ENCODE measurements at regions not wholly inside any gene's neighbourhood (a gene's known extent, or its start where the extent isn't known, plus 50 kb on each side); places are given as distances from the start of the nearest gene placed in this dataset.

DNA sequence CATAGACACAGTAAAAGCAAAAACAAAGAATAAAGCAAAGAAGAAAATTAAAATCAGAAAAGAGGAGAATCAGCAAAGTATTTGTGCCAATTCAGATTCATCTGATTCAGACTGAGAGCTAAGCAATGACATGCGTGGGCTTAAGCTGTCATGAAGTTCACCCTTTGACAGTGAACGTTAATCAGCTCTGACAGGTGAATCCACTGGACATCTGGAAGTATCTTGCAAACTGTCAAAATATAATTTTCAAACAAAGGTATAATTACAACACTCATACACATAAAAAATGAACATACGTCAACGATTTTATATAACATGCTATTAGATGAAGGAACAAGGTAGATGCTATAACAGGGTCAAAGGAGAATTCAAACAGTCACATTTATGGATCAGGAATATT lies 596.3 kb upstream of the SALL1 start:
- no peak overlapping the region for H3K4me3 ChIP-seq
- 59 to 67% methylated on average over 4 of the region's 4 CpGs for WGBS, 2 donors
- intact Hi-C loops (cut with DNase I) = no loop called here
- H3K27me3 ChIP-seq = no peaks in the 10 kb centered on the region
- DNase-seq (no peak), ATAC-seq (no peak)
- TF ChIP-seq POLR2A (IDR thresholded peaks at IDR 0.05) = no peak
- TF ChIP-seq, protein P1, sequence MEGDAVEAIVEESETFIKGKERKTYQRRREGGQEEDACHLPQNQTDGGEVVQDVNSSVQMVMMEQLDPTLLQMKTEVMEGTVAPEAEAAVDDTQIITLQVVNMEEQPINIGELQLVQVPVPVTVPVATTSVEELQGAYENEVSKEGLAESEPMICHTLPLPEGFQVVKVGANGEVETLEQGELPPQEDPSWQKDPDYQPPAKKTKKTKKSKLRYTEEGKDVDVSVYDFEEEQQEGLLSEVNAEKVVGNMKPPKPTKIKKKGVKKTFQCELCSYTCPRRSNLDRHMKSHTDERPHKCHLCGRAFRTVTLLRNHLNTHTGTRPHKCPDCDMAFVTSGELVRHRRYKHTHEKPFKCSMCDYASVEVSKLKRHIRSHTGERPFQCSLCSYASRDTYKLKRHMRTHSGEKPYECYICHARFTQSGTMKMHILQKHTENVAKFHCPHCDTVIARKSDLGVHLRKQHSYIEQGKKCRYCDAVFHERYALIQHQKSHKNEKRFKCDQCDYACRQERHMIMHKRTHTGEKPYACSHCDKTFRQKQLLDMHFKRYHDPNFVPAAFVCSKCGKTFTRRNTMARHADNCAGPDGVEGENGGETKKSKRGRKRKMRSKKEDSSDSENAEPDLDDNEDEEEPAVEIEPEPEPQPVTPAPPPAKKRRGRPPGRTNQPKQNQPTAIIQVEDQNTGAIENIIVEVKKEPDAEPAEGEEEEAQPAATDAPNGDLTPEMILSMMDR (IDR thresholded peaks at IDR 0.05) = no peak
- no peaks in the 10 kb centered on the region for H3K9me3 ChIP-seq
- H3K4me1 ChIP-seq = no peaks in the 10 kb centered on the region
- H3K36me3 ChIP-seq (replicated peaks in 1 of 2; ENCODE audit: insufficient read depth in 1 of 2, low read depth in 2 of 2) = no peaks in the 10 kb centered on the region
- no peak overlapping the region for H3K27ac ChIP-seq

DNA sequence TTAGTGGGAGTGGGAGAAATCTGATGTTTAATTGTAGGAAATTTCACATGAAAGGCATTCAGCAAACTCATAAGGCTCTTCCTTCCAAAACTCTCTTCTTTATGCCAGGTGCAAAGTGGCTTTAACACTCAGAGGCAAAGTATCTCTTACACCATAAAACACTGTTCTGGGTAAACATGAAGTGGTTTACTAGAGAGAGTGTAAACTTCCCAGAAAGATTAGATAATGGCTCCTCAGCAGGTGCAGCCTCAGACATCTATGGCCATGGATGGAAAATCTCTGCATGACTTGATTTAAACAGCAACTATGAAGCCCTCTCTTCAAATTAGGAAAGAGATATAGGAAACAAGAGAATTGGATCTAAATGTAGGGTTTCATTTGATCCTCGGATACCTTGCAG lies 583.1 kb upstream of the SALL1 start:
- DNase-seq = no peak
- intact Hi-C loops (cut with DNase I) = no loop called here
- TF ChIP-seq, protein P1 (IDR thresholded peaks at IDR 0.05) = no peak
- TF ChIP-seq POLR2A (IDR thresholded peaks at IDR 0.05) = no peak
- 29 to 52% methylated on average over 1 of the region's 1 CpG for WGBS, 2 donors
- Histone ChIP-seq H3K4me1 (no peaks in the 10 kb centered on the region), H3K4me3 (no peak overlapping the region), H3K27me3 (no peaks in the 10 kb centered on the region), H3K9me3 (no peaks in the 10 kb centered on the region), H3K27ac (no peak overlapping the region), H3K36me3 (replicated peaks in 1 of 2; ENCODE audit: insufficient read depth in 1 of 2, low read depth in 2 of 2) (no peaks in the 10 kb centered on the region)
- no peak for ATAC-seq

DNA sequence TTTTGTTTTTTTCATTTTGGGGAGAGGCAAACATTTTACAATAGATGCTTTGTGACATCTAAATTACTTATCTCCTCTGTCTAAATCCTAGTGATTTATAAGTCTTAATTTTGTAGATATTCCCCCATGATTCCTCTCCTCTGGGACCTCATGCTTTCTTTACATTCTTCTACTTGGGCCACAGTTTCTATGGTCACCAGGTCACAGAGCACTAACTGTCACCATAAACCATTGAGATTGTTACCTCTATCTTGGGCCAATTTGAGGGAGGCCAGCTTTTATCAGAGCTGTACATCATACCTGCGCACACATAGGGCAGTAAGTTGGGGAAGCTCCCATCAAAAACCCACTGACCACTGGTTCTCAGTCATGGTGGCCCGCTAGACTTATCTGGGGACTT lies 582.1 kb upstream of the SALL1 start:
- no peak for DNase-seq
- WGBS, 2 donors = 73 to 78% methylated on average over 2 of the region's 2 CpGs
- TF ChIP-seq, protein P1 (IDR thresholded peaks at IDR 0.05) = no peak
- no peak for TF ChIP-seq POLR2A (IDR thresholded peaks at IDR 0.05)

DNA sequence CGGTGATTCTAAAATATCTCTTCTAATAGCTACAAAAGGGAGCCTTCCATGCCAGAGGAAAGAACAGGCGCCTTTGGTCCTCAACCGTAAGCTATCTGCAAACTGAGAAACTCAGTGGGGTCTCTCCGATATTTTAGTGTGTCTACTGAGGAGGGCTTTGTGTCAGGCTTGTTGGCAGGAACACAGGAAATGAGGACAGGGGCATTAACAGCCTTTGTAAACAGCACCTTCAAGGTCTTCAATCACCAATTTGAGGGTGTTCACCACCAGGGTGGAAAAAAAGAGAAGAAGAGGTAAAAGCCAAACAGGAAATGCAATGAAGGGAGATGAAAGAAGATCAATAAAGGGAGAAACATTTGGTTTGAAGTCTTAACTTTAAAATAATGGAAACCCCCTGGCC lies 580.1 kb upstream of the SALL1 start:
- no peak for ATAC-seq

More for the DNA sequence above, 582.1 kb upstream of the SALL1 start:
- ATAC-seq = no peak
- Histone ChIP-seq H3K27ac (no peak overlapping the region), H3K27me3 (no peaks in the 10 kb centered on the region), H3K4me1 (no peaks in the 10 kb centered on the region), H3K36me3 (replicated peaks in 1 of 2; ENCODE audit: insufficient read depth in 1 of 2, low read depth in 2 of 2) (no peaks in the 10 kb centered on the region), H3K4me3 (no peak overlapping the region), H3K9me3 (no peaks in the 10 kb centered on the region)
- intact Hi-C loops (cut with DNase I) = no loop called here

More for the DNA sequence above, 580.1 kb upstream of the SALL1 start:
- Histone ChIP-seq H3K36me3 (replicated peaks in 1 of 2; ENCODE audit: insufficient read depth in 1 of 2, low read depth in 2 of 2) (no peaks in the 10 kb centered on the region), H3K9me3 (no peaks in the 10 kb centered on the region), H3K4me1 (no peaks in the 10 kb centered on the region), H3K4me3 (no peak overlapping the region), H3K27me3 (no peaks in the 10 kb centered on the region), H3K27ac (no peak overlapping the region)
- intact Hi-C loops (cut with DNase I) = no loop called here
- TF ChIP-seq, protein P1 (IDR thresholded peaks at IDR 0.05) = no peak
- no peak for TF ChIP-seq POLR2A (IDR thresholded peaks at IDR 0.05)
- 48 to 54% methylated on average over 4 of the region's 4 CpGs for whole genome bisulfite sequencing, 2 donors
- DNase-seq = no peak
